HG03378 (cell line): ENCODE measurements at regions not wholly inside any gene's neighbourhood (a gene's known extent, or its start where the extent isn't known, plus 50 kb on each side); places are given as distances from the start of the nearest gene placed in this dataset.

Experiments
- ATAC-seq: cut with Tn5 transposase; IDR thresholded peaks from one replicate; pipeline ENCODE4 v1.9.1; 2021; ENCODE audit warnings: mild to moderate bottlenecking, moderate library complexity; ENCODE audit not compliant: unreplicated experiment

DNA sequence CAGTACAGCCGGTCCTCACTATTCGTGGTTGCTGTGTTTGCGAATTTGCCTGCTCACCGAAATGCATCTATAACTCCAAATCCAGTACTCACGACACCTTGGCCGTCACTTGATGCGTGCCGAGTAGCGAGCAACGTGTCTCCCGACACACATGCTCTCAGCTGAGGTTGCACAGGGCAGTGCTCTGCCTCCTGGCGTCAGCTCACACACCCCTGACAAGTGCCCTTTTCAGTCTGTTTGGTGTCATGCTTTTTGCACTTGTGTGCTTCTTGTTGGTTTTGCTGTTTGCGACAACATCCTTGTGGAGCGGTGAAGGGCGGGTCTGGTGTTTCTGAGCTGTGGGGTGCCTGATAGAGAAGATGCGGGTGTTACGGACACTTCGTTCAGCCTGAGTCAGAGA lies 110.4 kb upstream of the RFLNA start:
- no peak for ATAC-seq

DNA sequence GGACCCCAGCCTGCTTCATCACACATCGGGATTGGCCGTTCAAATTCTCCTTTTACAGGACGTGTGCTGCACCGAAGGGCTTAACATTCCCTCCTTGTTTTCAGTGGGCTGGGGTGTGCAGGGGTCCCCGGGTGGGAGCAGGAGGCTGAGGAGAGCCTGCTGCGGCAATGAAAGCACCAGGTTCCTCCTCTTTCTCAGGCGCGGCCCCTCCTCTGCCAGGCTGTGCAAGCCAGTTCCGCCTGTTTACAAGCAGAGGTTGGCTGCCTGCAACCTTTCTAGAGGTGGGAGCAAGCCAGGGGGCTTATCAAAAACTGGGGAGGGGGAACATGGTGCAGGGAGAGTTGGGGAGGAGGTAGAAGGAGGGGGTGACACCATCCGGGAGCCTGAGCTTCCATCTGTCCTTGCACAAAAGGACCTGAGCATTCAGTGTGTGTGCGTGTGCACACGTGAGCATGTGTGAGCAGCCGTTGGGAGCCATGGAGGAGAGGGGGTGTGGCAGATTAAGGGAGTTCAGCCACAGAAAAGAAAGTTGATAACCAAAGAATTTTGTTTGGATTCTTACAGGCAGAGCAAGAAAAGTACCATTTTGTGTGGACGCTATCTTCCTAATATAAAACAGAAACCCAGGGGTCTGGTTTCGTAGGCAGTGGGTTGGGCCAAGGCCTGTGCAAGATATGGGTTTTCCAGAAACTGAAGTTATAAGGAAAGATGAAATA lies 108.8 kb upstream of the RFLNA start:
- ATAC-seq = no peak

DNA sequence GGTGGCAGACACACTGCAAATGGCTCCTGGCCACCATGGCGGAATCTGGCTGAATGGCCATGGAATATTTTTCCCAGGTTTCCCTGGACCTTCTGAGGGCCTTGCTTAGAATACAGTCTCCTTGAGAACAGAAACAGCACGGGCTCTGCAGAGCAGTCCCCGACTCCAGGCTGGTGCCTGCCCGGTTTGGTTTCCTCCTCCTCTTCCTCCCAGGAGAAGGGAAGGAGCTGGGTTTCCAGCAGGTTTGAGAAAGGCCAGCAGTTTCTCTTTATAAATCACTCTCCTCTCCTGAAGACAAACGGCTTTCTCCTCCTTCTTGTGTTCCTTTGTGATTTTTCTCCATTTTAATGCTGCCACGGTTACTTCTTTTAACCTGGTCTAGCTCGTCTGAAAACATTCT lies 106.8 kb upstream of the RFLNA start:
- ATAC-seq = no peak

DNA sequence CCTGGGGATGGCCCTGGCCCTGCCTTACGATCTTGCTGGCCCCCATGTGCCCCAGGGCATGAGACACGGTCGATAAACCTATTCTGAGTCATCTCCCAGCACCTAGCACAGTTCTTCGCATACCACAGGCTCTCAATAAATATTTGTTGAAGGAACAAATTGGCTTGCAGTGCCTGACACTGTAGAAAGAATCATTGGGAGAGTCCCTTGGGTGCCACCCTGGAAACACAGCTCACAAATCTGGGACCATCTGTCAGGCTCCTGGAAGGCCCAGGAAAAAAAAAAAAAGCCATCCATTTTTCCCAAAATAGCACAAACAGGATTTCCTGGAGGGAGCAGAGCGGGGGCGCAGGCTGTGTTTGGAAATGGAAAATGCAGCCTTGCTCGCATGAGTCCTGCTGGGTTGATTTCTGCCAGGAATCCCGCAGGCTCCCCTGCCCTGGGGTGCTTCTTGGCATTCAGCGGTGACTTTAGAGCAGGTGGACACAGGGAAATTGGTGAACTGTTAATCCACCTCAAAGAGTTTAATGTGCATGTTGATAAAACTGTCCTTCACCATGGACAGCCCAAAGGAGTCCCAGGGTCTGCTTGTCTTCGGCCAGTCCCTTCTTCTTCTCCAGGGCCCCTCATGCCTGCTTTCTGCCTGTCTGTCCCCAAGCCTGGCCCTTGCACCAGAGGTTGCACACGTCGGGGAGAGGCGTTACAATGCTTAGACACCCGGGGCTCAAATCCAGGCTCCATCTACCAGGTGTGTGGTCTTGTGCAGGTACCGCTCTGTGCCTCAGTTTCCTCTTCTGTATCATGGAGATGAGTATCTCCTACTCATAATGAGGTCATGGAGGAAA lies 106.1 kb upstream of the RFLNA start:
- no peak for ATAC-seq

DNA sequence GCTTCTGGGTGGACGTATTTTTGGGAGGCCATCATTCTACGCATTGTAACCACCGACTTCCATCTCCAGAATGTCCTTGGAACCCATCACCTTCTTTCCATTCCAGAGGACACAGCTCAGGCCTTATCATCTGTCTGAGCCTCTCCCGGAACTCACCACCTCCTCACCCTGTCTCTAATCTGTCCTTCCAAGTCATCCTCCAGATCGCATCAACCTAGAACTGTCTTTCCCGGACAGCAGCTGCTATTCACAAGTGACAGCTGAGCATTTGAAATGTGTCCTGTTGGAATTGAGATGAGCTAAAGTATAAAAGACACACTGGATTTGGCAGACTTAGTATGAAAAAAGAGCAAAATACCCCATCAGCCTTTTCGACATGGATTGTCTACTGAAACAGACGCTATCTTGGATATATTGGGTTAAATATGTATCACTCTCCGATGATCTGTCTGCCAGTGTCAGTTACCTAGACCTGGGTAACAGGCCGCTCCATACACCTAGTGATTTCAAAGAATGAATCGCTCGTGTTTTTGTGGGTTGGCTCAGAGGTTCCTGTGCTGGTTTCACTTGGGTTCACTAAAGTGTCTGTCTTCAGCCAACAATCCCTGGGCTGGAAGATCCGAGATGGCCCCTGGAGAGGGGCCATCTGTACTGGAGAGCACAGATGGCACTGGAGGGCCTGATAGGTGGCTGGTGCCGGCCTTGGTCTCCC lies 104.4 kb upstream of the RFLNA start:
- ATAC-seq = no peak

DNA sequence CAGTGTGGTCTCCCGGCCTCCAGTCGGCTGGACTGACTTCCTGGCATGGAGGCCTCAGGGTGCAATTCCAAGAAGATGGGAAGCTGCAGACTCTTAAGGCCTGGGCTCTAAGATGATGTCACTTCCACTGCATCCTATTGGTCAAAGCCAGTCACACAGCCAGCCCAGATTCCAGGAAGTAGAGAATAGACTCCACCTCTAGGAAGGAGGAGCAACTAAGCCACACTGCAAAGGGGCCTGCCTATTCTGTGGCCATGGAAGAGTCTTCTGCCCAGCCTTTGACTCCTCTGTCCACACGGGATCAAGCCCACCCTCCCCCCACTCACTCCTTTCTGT lies 103.9 kb upstream of the RFLNA start:
- ATAC-seq = no peak

DNA sequence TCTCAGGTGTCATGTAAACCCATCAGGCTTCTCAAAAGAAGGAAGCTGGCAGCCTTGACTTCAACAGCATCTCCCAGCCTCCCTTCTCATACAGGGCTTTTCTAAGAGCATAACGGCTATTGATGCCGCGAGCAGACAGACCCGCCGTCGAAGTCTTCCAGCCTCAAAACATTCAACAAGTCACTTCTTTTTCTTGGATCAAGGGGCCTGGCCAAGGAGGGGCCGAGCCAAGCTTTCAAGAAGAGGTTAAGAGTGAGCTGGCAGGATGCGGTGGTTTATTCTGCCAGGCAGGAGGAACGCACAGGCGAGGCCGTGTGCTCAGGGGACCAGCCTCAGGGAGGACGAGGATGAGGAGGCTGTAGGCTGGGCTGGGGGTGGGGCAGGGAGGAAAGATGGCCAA lies 102.9 kb upstream of the RFLNA start:
- no peak for ATAC-seq

DNA sequence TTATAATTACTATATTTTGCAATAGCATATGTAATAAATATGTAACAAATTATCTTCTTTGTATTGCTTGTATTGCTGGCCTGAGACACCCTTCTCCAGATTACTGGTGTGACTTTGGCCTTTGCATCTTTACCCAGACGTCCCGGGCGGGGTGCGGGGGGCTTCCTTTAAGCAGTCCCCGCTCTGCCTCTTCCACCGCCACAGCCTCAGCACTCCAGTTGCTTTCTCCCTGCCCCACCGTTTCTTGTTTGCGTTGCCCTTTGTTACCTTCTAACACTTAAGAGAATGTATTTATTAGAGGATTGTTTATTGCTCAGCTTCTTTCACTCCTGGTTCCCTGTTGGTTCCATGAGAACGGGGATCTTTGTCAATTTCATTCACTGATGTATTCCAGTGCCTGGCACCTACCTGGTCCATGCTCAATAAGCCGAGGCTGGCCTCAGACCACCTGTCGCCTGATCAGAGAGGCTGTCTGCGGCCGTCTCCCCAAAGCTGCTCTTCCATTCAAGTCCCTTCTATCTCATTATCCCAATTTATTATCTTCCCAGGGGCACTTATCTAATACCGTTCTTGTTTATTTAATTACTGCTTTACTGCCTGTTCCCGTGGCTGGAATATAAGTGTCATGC lies 100.5 kb upstream of the RFLNA start:
- ATAC-seq = no peak

DNA sequence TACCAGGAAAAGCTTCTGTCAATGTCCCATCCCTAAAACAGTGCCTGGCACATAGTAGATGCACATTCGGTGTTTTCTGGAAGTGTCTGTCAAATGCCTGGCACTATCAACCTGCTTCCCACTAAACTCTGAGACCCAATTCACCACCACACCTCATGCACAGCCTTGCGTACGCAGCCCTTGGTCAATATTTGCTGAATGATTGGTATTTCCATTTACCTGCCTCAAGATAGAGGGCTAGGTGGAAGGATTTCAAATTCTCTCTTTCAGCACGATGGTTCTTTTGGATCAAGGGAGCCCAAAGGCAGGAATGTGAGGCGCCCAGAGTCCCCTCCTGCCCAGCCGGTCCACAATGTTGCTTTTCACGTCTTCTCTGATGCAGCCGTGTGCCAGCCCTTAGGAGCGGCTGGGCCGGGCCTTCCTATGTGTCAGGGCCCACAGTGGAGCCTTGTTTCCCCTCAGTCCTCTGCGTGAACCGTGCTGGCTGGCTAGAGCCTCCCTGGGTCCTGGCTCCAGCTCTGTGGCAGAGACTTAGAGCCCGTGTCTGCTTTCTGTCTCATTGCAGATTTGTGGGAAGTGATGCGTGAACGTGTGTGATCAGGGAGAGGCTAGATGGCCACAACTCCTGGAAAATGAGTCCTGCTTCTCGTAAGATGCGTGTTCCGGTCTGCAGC lies 99.9 kb upstream of the RFLNA start:
- no peak for ATAC-seq

DNA sequence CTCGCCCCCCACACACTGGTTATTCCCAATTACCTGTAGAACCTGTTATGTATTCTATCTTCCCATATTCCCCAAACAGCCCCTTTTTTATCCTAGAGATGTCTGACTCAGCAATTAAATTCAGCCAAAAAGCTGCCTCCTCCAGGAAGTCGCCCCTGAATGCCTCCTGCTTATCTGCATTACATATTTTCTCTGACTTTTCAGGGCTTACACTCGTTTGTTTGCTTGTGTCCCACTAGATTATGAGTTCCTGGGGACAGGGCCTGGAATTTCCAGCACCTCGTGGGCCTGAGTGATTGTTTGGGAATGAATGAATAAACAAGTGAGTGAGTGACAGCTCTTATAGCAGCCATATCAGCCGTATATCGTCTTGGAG lies 99.3 kb upstream of the RFLNA start:
- no peak for ATAC-seq

DNA sequence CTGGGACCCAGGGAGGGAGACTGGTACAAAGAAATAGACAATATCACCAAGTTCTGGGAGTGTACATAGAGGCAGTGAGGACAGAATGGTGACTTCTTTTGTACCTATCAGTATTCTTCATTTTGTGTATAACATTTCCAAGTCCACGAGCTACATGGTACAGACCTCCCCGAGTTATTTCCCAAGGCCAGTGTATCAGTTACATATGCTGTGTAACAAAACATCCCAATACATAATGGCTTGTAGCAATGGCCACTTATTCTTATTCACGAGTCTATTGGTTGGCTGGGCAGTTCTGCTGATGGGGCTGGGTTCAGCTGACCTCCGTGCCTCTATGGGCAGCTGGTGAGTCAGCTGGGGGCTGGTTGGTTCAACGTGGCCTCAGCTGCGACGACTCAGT lies 98.7 kb upstream of the RFLNA start:
- no peak for ATAC-seq

DNA sequence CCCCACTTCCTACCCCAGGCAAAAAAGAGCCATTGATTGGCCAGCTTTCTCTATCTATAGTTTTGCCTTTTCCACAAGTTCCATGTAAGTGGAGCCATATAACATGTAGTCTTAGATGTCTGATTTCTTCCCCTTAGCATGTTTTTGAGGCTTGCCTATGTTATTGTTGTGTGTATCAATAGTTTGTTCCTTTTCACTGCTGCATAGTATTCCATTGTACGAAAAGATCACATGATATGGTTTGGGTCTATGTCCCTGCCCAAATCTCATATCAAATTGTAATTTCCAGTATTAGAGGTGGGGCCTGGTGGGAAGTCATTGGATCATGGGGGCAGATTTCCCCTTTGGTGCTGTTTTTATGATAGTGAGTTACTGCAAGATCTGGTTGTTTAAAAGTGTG lies 93.6 kb upstream of the RFLNA start:
- ATAC-seq = no peak

DNA sequence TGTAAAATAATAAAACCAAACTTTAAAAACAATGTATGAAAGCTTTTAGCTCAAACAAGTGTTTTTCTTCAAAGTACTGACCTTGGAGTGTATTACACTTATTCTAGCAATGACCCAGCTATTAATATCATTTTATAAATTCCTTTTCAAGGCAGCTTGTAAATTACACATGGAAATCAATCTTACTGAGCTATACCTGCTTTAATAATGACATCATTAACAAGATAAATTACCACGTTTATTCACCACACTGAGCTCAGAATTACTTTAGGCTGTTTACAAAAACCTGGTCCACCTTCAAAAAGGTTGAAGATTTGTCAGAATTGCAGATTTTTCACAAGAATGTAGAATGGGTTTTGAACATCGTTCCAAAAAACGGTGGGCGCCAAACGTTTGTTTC lies 91.7 kb upstream of the RFLNA start:
- ATAC-seq = no peak

DNA sequence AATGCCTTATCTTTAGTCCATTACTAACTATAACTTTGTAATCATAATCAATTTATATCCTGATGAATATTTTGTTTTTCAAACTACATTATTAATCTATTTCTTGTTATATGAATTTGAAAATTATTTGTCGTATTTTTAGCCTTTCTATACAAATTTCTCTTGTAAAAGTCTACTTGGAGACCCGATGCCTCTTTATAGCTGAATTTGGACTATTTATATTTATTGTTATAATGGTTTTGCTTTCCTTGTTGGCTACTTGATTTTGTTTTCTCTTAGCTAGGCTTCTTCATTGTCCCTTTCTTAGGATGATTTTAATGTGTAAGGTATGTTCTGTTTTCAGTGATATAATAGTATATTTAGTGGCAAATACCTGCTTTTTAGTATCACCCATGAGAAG lies 89.5 kb upstream of the RFLNA start:
- ATAC-seq = no peak

DNA sequence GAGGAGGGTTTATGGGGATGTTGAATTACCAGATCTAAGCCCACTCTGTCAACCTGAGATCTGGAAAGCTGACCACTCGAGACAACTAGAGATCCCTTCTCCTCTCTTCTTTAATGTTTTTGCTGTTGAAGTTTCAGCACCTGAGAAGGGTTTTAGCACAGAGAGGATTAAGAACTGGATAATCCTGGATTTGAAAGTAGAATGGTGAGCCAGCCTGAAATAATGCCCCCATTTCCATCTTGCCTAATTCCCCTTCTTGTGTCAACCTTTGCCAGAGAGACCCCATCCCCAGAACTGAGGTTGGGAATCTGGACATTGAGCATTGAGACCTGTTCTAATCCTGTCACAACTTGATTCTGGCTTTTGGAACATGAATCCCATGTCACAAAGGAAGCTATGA lies 87.8 kb upstream of the RFLNA start:
- ATAC-seq = no peak

DNA sequence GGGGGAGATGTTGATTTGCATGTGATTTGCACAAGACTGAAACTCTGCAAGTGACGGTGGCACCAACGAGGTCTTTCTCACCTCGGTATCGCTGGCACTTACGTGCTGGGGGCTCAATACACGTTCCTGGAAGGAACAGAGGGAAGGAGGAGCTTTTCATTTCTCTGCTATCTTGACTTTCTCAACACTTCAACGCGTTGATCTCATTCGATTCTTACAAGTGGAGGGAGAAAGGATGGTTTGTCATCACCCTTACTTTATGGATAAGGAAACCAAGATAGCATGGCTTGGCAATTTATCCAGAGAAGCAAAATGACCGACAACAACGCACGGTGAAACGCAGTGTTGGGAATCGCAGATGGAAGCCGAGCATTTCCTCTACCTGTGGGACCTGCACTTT lies 87.3 kb upstream of the RFLNA start:
- no peak for ATAC-seq

DNA sequence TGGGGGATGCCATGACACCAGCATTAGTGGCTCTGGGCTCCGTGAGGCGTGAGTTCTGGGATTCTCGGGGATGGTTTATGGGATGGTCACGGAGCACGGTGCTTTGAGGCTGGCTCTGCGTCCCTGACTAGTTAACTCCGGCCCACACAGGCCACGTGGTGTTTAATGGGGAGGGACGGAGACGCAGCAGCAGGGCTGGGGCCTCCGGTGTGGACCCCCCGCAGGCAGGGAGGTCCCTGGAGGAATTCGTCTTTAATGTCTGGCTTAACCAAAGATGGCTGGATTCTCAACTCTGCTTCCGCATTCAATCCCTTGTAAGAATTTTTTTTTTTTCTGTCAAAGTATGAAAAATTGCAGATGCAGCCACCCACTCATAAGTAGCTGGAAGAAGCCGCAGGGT lies 86.4 kb upstream of the RFLNA start:
- no peak for ATAC-seq

DNA sequence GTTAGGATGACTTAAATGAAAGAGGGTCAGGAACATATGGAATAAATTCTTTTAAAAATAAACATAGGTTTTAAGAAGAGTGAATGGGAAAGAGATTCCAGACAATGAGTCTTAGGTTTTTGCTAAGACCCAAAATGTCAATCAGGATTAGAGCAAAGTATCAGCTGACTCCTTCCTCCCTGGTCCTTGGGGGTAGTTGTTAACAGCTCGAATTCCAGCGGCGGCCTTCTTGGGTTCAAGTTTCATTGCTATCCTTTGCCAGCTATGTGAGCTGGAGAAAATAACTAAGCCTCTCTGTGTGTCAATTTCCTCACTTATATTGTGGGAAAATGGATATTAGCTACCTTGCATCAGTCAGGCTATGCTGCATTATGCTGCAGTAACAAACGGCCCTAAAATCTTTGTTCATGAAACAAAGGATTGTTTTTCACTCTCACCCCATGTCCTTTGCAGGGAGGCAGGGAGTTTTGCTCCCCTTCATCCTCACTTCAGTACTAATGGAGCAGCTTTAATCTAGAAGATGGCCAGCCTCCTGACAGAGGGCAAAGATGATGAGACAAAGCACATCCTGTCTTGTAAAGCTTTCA lies 83.8 kb upstream of the RFLNA start:
- no peak for ATAC-seq

DNA sequence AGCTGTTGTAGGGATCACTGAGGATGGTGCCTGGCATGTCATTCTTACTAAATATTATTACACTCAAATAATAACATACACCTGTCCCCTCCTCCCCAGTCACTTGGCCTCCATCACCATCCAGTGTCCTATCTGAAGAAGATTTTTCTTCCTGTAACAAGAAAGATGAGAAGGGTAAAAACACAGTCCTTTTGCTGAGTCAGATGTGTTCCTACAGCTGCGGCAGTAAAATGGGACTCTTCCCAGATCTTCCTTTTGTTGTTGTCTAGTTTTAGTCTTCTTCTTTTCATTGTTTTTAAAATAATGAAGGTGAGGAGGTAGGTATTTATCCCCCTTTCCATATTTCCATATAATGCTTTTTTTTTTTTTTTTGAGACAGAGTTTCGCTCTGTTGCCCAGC lies 83.1 kb upstream of the RFLNA start:
- ATAC-seq = no peak

DNA sequence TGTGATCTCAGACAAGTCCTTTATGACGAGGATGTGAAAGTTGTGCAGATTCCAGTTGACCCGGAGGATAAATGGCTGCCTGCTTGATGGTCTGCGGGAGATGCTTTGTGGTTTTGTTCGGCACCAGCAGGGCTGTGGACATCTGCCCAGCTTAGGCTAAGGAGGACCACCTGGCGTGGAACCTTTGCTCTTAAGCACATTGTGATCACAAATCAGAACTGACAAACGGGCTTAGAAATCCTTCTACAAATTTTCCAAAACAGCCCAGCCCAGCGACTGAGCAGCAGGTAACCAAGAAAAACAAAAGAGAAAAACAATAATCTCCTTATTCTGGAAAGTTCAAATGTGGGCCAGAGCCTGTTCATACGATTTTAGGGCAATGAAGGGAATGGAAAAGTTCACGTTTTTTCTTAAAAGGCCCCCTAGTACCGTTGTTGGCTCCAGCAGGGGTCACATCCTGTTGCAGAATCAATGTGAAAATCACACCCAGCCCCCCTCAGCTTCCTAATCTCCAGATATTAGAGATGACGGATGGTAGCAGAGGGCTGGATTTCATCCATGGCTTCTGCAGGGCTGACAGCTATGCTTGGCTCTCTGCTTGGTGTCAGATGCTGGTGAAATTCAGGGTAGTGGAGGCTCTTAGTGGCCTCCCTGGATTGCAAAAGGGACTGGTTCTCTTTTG lies 81.1 kb upstream of the RFLNA start:
- ATAC-seq = no peak
